ENCODE measurements at regions not wholly inside any gene's neighbourhood (a gene's known extent, or its start where the extent isn't known, plus 50 kb on each side); places are given as distances from the start of the nearest gene placed in this dataset.
A peak's percentile ranks its signal among the peaks of the same experiment; 100 is the strongest.
"Not testable (repeated sequence)": the region's sequence is repeated elsewhere in the genome, so short reads cannot be mapped to it uniquely, and the experiment has no call there.

DNA sequence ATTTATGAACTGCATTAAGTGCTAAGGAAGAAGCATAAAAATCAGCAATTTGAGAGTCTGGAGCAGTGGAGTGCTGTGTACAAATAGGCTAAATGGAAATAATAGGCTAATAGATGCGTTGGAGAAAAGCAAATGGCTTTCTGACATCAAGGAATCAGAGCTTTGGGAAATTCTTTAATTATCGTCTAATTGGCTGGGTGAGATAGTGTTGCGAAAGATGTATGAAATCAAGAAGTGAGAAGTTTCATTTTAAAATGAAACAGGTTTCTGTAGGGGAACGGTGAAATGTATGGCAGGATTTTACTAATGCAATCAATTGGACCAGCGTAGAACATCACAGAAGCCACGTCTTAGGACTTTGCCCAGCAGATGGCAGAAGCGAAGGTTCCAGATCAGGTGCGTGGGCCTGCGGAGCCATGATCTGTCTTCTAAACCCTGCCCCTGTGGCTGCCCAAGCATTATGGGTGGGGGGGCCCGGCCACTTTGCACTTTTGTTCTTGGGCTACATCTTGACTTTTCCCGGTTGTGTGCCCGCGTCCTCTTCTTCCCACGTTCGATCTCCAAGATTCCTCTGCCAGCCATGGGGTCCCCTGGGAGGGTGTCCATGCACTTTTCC is 118.5 kb upstream of the SHISA3 start:
- H3K9me3 ChIP-seq (ENCODE audit: low read length), result no peaks in the 10 kb centered on the region
- H3K27me3 Mint-ChIP-seq, result peaks cover 14 to 19% of the 10 kb centered on the region in 2 donors
- no peaks in the 10 kb centered on the region for H3K36me3 ChIP-seq (ENCODE audit: insufficient read depth, low read length)
- no peaks in the 10 kb centered on the region for H3K36me3 Mint-ChIP-seq
- no peak overlapping the region for H3K27ac Mint-ChIP-seq
- H3K4me1 Mint-ChIP-seq, result peaks cover 7 to 18% (median 12%) of the 10 kb centered on the region in 3 donors
- no peak overlapping the region for H3K4me3 ChIP-seq (ENCODE audit: low read length)
- ChIA-PET CTCF (no interaction called here), POLR2A (no interaction called here)
- peaks cover 5% of the 10 kb centered on the region for H3K27me3 ChIP-seq (ENCODE audit: insufficient read depth, low read length, poor library complexity, severe bottlenecking)
- peaks cover 6% of the 10 kb centered on the region for H3K4me1 ChIP-seq (ENCODE audit: insufficient read depth, low read length)
- no peak overlapping the region for H3K4me3 Mint-ChIP-seq
- H3K9me3 Mint-ChIP-seq, result no peaks in the 10 kb centered on the region
- no peak overlapping the region for H3K27ac ChIP-seq (ENCODE audit: low read depth, low read length)
- DNase-seq, result no peak

DNA sequence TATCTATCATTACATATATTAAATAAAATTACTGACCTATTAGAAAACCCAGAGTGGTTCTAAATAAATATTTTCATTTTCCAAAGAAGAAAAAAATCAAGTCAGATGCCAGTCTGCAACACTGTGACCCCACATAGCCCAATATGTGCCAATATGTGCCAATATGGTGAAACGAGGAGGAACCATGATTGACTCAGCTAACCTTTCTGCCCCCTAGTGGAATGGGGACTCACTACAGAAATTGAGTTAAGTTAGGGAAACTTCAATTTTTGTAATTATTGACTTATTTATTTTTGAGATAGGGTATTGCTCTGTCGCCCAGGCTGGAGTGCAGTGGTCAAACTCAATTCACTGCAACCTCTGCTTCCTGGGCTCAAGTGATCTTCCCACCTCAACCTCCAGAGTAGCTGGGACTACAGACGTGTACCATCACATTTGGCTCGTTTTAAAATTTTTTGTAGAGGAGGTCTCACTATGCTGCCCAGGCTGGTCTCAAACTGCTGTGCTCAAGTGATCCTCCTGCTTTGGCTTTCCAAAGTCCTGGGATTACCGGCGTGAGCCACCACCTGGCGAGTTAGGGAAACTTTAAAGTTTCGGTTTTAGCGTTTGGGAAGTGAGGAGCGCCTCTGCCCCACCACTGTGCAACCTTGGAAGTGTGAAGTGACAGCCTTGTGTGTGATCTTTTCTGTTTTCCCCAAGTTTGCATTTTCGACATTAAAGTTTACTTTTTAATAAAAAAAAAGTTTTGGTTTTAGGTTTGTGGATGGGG is 116.8 kb upstream of the SHISA3 start:
- ChIA-PET POLR2A (no interaction called here), CTCF (interaction anchor here (1.5 kb wide), 1 partner anchor 11 kb away, joined by 4 read pairs; no protein-coding TSS in a partner anchor)
- H3K27ac ChIP-seq (ENCODE audit: low read depth, low read length), result no peak overlapping the region
- Mint-ChIP-seq H3K27ac (no peak overlapping the region), H3K9me3 (no peaks in the 10 kb centered on the region), H3K4me3 (no peak overlapping the region), H3K27me3 (peaks cover 17 to 20% of the 10 kb centered on the region in 2 donors), H3K36me3 (no peaks in the 10 kb centered on the region), H3K4me1 (peaks cover 7 to 18% (median 12%) of the 10 kb centered on the region in 3 donors)
- H3K4me3 ChIP-seq (ENCODE audit: low read length), result no peak overlapping the region
- no peak for DNase-seq
- H3K4me1 ChIP-seq (ENCODE audit: insufficient read depth, low read length), result peaks cover 6% of the 10 kb centered on the region
- H3K27me3 ChIP-seq (ENCODE audit: insufficient read depth, low read length, poor library complexity, severe bottlenecking), result peaks cover 5% of the 10 kb centered on the region
- H3K36me3 ChIP-seq (ENCODE audit: insufficient read depth, low read length), result no peaks in the 10 kb centered on the region
- H3K9me3 ChIP-seq (ENCODE audit: low read length), result no peaks in the 10 kb centered on the region

DNA sequence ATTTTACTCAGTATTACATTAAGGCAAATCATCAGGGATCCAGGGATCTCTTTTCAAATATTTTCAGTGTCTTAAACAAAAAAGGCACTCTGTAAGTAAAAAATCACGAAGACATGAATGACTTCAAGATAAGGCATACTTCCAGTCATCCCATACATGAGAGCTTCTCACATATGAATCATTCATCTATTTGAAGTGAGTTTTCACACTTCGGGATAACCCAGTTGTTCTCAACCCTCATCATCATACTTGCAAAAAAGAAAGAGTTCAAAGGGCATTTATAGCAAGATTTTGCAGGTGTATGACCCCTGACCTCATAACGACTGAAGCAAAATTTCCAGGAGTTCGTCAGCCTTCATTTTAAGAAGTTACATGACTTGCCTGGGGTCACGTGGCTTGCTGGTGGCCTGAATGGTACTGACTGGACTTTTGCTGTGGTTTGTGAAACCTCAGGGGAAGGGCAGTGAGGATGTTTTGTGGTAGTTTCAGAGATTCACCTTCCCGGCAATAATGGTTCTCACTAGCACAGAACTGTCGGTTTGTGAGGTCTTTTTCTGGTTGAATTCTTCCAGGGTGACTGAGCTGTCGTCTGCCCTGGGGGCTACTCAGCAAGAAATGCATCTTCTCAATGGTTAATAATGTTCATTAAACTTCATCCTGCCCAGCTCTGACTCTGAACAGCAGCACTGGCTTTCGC is 115.8 kb upstream of the SHISA3 start:
- Mint-ChIP-seq H3K4me3 (no peak overlapping the region), H3K27me3 (peaks cover 20 to 22% of the 10 kb centered on the region in 2 donors), H3K9me3 (no peaks in the 10 kb centered on the region), H3K27ac (no peak overlapping the region), H3K36me3 (no peaks in the 10 kb centered on the region), H3K4me1 (peaks cover 7 to 18% (median 12%) of the 10 kb centered on the region in 3 donors)
- H3K4me3 ChIP-seq (ENCODE audit: low read length), result no peak overlapping the region
- peaks cover 5% of the 10 kb centered on the region for H3K27me3 ChIP-seq (ENCODE audit: insufficient read depth, low read length, poor library complexity, severe bottlenecking)
- H3K4me1 ChIP-seq (ENCODE audit: insufficient read depth, low read length), result peaks cover 6% of the 10 kb centered on the region
- POLR2A ChIA-PET, result no interaction called here
- CTCF ChIA-PET, result no interaction called here
- H3K27ac ChIP-seq (ENCODE audit: low read depth, low read length), result no peak overlapping the region
- no peaks in the 10 kb centered on the region for H3K36me3 ChIP-seq (ENCODE audit: insufficient read depth, low read length)
- no peak for DNase-seq
- no peaks in the 10 kb centered on the region for H3K9me3 ChIP-seq (ENCODE audit: low read length)

- Histone ChIP-seq H3K4me1 (ENCODE audit: insufficient read depth, low read length) (peaks cover 6% of the 10 kb centered on the region), H3K27ac (ENCODE audit: low read depth, low read length) (no peak overlapping the region), H3K9me3 (ENCODE audit: low read length) (no peaks in the 10 kb centered on the region), H3K4me3 (ENCODE audit: low read length) (no peak overlapping the region), H3K36me3 (ENCODE audit: insufficient read depth, low read length) (no peaks in the 10 kb centered on the region), H3K27me3 (ENCODE audit: insufficient read depth, low read length, poor library complexity, severe bottlenecking) (peaks cover 5% of the 10 kb centered on the region)
- peaks cover 7 to 14% (median 12%) of the 10 kb centered on the region in 3 donors for H3K4me1 Mint-ChIP-seq
- H3K4me3 Mint-ChIP-seq, result peak overlapping the region in 2 of 7 donors; percentile 27 to 42
- no peaks in the 10 kb centered on the region for H3K36me3 Mint-ChIP-seq
- CTCF ChIA-PET, result interaction anchor here (1.1 to 1.2 kb wide), 2 partner anchors 9 to 15 kb away, joined by 3 read pairs; no protein-coding TSS in a partner anchor
- H3K27me3 Mint-ChIP-seq, result peaks cover 20 to 22% of the 10 kb centered on the region in 2 donors
- no peaks in the 10 kb centered on the region for H3K9me3 Mint-ChIP-seq
- DNase-seq, result peak in 2 of 5 donors; percentile 3 to 20
- no peak overlapping the region for H3K27ac Mint-ChIP-seq
- POLR2A ChIA-PET, result no interaction called here
Measured at GRCh38 chr4:42282081-42282901, 115.0 kb upstream of the SHISA3 start.

DNA sequence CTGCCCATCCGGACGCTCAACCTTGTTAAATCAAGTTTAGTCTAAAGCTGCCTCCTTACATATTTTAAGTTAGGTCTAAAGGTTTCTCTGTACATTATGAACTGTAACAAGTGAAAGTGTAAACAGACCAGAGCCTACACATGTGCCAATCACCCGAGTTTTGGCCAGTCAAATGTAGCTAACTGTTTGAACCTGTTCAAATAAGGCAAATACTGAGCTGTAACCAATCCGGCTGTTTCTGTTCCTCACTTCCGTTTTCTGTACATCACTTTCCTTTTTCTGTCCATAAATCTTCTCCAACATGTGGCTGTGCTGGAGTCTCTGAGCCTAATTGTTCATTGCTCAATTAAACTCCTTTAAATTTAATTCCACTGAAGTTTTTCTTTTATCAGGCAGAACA is 113.3 kb upstream of the SHISA3 start:
- Histone ChIP-seq H3K9me3 (ENCODE audit: low read length) (no peaks in the 10 kb centered on the region), H3K4me1 (ENCODE audit: insufficient read depth, low read length) (peaks cover 6% of the 10 kb centered on the region), H3K4me3 (ENCODE audit: low read length) (no peak overlapping the region), H3K36me3 (ENCODE audit: insufficient read depth, low read length) (no peaks in the 10 kb centered on the region), H3K27me3 (ENCODE audit: insufficient read depth, low read length, poor library complexity, severe bottlenecking) (peaks cover 5% of the 10 kb centered on the region), H3K27ac (ENCODE audit: low read depth, low read length) (no peak overlapping the region)
- CTCF ChIA-PET, result interaction anchor here (1.0 kb wide), 1 partner anchor 8 kb away, joined by 3 read pairs; no protein-coding TSS in a partner anchor
- H3K4me3 Mint-ChIP-seq, result no peak overlapping the region
- no peaks in the 10 kb centered on the region for H3K36me3 Mint-ChIP-seq
- H3K27ac Mint-ChIP-seq, result no peak overlapping the region
- POLR2A ChIA-PET, result no interaction called here
- H3K27me3 Mint-ChIP-seq, result peaks cover 16 to 22% of the 10 kb centered on the region in 2 donors
- H3K9me3 Mint-ChIP-seq, result no peaks in the 10 kb centered on the region
- H3K4me1 Mint-ChIP-seq, result peaks cover 7 to 14% (median 12%) of the 10 kb centered on the region in 3 donors
- no peak for DNase-seq

GRCh38 chr4:42288876-42289275 is 108.4 kb upstream of the SHISA3 start:
- POLR2A ChIA-PET; H3K27ac Mint-ChIP-seq; H3K36me3 Mint-ChIP-seq; H3K4me1 ChIP-seq (ENCODE audit: insufficient read depth, low read length); H3K27ac ChIP-seq (ENCODE audit: low read depth, low read length); H3K9me3 Mint-ChIP-seq; H3K27me3 ChIP-seq (ENCODE audit: insufficient read depth, low read length, poor library complexity, severe bottlenecking); CTCF ChIA-PET; H3K4me3 ChIP-seq (ENCODE audit: low read length); H3K4me3 Mint-ChIP-seq; H3K4me1 Mint-ChIP-seq; DNase-seq; H3K36me3 ChIP-seq (ENCODE audit: insufficient read depth, low read length); H3K9me3 ChIP-seq (ENCODE audit: low read length): not testable (repeated sequence)
- H3K27me3 Mint-ChIP-seq, result peaks cover 9 to 11% of the 10 kb centered on the region in 2 donors

DNA sequence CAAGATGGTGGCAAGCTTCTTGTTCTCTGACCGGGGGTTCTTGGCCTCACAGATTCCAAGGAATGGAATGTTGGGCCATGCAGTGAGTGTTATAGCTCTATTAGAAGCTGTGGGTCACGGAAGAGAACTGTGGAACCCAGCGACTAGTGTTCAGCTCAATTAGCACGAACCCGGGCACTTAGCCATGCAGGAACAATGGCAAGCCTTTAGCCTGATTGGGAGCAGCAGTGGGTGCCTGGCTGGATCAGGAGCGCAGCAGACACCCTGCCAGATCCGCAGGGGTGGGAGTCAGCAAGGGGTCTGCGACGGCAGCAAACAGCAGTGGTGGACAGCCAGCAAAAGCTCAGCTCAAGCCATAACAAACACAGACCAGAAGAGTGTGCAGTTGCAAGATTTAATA is 105.1 kb upstream of the SHISA3 start:
- POLR2A ChIA-PET; DNase-seq; H3K36me3 Mint-ChIP-seq; H3K27ac Mint-ChIP-seq; H3K9me3 Mint-ChIP-seq; H3K4me1 ChIP-seq (ENCODE audit: insufficient read depth, low read length); H3K4me3 Mint-ChIP-seq; H3K27ac ChIP-seq (ENCODE audit: low read depth, low read length); H3K27me3 ChIP-seq (ENCODE audit: insufficient read depth, low read length, poor library complexity, severe bottlenecking); H3K4me3 ChIP-seq (ENCODE audit: low read length); H3K36me3 ChIP-seq (ENCODE audit: insufficient read depth, low read length); H3K9me3 ChIP-seq (ENCODE audit: low read length); H3K4me1 Mint-ChIP-seq: not testable (repeated sequence)
- H3K27me3 Mint-ChIP-seq, result peaks cover 6 to 21% of the 10 kb centered on the region in 2 donors
- CTCF ChIA-PET, result interaction anchor here (1.0 to 1.5 kb wide), 3 partner anchors 8 to 12 kb away, joined by 3 to 4 read pairs (median 3); no protein-coding TSS in a partner anchor

Data from CD8-positive, alpha-beta memory T cell (primary cell).